ENCODE measurements at regions not wholly inside any gene's neighbourhood (a gene's known extent, or its start where the extent isn't known, plus 50 kb on each side); places are given as distances from the start of the nearest gene placed in this dataset.

DNA sequence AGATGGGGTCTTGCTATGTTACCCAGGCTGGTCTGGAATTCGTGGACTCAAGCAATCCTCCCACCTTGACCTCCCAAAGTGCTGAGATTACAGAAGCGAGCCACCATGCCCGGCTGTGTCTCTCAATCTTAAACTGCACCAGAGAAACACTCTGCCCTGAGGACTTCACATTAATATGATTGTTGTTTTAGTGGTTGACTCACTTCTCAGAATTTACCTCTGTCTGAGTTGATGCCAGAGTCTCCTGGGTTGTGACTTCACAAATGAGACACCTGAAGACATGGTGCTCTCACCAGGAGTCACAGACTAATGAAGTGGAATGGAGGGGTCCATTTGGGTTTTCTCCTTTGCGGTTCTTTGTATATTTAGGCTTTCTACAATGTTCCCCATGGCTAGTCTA is 61.0 kb upstream of the TGIF1 start:
- TF ChIP-seq, protein P1, sequence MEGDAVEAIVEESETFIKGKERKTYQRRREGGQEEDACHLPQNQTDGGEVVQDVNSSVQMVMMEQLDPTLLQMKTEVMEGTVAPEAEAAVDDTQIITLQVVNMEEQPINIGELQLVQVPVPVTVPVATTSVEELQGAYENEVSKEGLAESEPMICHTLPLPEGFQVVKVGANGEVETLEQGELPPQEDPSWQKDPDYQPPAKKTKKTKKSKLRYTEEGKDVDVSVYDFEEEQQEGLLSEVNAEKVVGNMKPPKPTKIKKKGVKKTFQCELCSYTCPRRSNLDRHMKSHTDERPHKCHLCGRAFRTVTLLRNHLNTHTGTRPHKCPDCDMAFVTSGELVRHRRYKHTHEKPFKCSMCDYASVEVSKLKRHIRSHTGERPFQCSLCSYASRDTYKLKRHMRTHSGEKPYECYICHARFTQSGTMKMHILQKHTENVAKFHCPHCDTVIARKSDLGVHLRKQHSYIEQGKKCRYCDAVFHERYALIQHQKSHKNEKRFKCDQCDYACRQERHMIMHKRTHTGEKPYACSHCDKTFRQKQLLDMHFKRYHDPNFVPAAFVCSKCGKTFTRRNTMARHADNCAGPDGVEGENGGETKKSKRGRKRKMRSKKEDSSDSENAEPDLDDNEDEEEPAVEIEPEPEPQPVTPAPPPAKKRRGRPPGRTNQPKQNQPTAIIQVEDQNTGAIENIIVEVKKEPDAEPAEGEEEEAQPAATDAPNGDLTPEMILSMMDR (IDR thresholded peaks at IDR 0.05), result no peak
- TF ChIP-seq POLR2A (IDR thresholded peaks at IDR 0.05), result no peak

All from lower leg skin (tissue), 3 donors.